ENCODE measurements at regions not wholly inside any gene's neighbourhood (a gene's known extent, or its start where the extent isn't known, plus 50 kb on each side); places are given as distances from the start of the nearest gene placed in this dataset.

DNA sequence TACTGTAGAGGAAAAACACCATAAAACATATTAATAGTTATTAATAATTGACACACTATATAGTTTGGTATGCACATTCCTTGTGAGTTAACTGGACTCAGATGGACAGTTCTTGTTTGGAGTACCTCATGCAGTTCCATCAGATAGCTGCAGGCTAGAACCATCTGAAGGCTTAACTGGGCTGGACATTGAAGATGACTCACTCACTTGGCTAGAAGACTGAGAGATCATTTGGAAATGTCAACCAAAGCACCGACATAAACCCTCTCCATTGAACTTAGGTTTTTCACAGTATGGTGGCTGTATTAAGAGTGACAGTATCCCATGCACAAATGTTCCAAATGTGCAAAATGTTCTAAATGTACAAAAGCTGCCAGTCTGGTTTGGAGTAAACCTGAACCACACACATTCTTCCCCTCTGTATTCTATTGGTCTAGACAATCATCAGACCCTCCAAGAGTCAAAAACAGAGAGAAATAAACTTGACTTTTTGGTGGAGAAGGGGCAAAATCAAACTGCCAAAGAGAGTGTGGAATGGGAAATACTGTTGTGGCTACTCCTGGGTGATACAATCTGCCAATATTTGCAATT is 708.4 kb downstream of the KCNT2 start (continued):
- TF ChIP-seq, protein P1, sequence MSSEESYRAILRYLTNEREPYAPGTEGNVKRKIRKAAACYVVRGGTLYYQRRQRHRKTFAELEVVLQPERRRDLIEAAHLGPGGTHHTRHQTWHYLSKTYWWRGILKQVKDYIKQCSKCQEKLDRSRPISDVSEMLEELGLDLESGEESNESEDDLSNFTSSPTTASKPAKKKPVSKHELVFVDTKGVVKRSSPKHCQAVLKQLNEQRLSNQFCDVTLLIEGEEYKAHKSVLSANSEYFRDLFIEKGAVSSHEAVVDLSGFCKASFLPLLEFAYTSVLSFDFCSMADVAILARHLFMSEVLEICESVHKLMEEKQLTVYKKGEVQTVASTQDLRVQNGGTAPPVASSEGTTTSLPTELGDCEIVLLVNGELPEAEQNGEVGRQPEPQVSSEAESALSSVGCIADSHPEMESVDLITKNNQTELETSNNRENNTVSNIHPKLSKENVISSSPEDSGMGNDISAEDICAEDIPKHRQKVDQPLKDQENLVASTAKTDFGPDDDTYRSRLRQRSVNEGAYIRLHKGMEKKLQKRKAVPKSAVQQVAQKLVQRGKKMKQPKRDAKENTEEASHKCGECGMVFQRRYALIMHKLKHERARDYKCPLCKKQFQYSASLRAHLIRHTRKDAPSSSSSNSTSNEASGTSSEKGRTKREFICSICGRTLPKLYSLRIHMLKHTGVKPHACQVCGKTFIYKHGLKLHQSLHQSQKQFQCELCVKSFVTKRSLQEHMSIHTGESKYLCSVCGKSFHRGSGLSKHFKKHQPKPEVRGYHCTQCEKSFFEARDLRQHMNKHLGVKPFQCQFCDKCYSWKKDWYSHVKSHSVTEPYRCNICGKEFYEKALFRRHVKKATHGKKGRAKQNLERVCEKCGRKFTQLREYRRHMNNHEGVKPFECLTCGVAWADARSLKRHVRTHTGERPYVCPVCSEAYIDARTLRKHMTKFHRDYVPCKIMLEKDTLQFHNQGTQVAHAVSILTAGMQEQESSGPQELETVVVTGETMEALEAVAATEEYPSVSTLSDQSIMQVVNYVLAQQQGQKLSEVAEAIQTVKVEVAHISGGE (CRISPR knock-in tag; IDR thresholded peaks at IDR 0.05): no peak
- TF ChIP-seq CREM (IDR thresholded peaks at IDR 0.05; ENCODE audit: low read depth) (no peak), TCF12 (IDR thresholded peaks at IDR 0.05; ENCODE audit: low read depth, low read length) (no peak), NFYA (IDR thresholded peaks at IDR 0.05; ENCODE audit: borderline replicate concordance, low read depth, low read length) (no peak), MYB (IDR thresholded peaks at IDR 0.05; ENCODE audit: borderline replicate concordance, low read depth, low read length) (no peak), SRF (IDR thresholded peaks at IDR 0.05; ENCODE audit: low read depth in 2 of 2, low read length in 2 of 2) (no peak)
- TF ChIP-seq, protein P2, sequence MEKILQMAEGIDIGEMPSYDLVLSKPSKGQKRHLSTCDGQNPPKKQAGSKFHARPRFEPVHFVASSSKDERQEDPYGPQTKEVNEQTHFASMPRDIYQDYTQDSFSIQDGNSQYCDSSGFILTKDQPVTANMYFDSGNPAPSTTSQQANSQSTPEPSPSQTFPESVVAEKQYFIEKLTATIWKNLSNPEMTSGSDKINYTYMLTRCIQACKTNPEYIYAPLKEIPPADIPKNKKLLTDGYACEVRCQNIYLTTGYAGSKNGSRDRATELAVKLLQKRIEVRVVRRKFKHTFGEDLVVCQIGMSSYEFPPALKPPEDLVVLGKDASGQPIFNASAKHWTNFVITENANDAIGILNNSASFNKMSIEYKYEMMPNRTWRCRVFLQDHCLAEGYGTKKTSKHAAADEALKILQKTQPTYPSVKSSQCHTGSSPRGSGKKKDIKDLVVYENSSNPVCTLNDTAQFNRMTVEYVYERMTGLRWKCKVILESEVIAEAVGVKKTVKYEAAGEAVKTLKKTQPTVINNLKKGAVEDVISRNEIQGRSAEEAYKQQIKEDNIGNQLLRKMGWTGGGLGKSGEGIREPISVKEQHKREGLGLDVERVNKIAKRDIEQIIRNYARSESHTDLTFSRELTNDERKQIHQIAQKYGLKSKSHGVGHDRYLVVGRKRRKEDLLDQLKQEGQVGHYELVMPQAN (conservative IDR thresholded peaks at IDR 0.05): no peak
- TF ChIP-seq, protein P3, sequence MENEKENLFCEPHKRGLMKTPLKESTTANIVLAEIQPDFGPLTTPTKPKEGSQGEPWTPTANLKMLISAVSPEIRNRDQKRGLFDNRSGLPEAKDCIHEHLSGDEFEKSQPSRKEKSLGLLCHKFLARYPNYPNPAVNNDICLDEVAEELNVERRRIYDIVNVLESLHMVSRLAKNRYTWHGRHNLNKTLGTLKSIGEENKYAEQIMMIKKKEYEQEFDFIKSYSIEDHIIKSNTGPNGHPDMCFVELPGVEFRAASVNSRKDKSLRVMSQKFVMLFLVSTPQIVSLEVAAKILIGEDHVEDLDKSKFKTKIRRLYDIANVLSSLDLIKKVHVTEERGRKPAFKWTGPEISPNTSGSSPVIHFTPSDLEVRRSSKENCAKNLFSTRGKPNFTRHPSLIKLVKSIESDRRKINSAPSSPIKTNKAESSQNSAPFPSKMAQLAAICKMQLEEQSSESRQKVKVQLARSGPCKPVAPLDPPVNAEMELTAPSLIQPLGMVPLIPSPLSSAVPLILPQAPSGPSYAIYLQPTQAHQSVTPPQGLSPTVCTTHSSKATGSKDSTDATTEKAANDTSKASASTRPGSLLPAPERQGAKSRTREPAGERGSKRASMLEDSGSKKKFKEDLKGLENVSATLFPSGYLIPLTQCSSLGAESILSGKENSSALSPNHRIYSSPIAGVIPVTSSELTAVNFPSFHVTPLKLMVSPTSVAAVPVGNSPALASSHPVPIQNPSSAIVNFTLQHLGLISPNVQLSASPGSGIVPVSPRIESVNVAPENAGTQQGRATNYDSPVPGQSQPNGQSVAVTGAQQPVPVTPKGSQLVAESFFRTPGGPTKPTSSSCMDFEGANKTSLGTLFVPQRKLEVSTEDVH (IDR thresholded peaks at IDR 0.05; ENCODE audit: low read depth, partially characterized antibody): no peak
- TF ChIP-seq, protein P4, sequence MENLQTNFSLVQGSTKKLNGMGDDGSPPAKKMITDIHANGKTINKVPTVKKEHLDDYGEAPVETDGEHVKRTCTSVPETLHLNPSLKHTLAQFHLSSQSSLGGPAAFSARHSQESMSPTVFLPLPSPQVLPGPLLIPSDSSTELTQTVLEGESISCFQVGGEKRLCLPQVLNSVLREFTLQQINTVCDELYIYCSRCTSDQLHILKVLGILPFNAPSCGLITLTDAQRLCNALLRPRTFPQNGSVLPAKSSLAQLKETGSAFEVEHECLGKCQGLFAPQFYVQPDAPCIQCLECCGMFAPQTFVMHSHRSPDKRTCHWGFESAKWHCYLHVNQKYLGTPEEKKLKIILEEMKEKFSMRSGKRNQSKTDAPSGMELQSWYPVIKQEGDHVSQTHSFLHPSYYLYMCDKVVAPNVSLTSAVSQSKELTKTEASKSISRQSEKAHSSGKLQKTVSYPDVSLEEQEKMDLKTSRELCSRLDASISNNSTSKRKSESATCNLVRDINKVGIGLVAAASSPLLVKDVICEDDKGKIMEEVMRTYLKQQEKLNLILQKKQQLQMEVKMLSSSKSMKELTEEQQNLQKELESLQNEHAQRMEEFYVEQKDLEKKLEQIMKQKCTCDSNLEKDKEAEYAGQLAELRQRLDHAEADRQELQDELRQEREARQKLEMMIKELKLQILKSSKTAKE (IDR thresholded peaks at IDR 0.05; ENCODE audit: low read depth, poor library complexity, severe bottlenecking): no peak
